ENCODE measurements at regions not wholly inside any gene's neighbourhood (a gene's known extent, or its start where the extent isn't known, plus 50 kb on each side); places are given as distances from the start of the nearest gene placed in this dataset.

GRCh38 chr7:119756687-119757086 lies 516.3 kb upstream of the KCND2 start:
- Histone ChIP-seq H3K4me1 (no peaks in the 10 kb centered on the region), H3K4me3 (no peak overlapping the region), H3K9me3 (no peaks in the 10 kb centered on the region), H3K27ac (no peak overlapping the region), H3K27me3 (no peaks in the 10 kb centered on the region), H3K36me3 (no peaks in the 10 kb centered on the region)
- DNase-seq = no peak
- intact Hi-C loops (cut with DNase I; ENCODE audit: low total_unique reads) = no loop called here
- TF ChIP-seq, protein P1, sequence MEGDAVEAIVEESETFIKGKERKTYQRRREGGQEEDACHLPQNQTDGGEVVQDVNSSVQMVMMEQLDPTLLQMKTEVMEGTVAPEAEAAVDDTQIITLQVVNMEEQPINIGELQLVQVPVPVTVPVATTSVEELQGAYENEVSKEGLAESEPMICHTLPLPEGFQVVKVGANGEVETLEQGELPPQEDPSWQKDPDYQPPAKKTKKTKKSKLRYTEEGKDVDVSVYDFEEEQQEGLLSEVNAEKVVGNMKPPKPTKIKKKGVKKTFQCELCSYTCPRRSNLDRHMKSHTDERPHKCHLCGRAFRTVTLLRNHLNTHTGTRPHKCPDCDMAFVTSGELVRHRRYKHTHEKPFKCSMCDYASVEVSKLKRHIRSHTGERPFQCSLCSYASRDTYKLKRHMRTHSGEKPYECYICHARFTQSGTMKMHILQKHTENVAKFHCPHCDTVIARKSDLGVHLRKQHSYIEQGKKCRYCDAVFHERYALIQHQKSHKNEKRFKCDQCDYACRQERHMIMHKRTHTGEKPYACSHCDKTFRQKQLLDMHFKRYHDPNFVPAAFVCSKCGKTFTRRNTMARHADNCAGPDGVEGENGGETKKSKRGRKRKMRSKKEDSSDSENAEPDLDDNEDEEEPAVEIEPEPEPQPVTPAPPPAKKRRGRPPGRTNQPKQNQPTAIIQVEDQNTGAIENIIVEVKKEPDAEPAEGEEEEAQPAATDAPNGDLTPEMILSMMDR (IDR thresholded peaks at IDR 0.05) = no peak
- no peak for TF ChIP-seq POLR2A (IDR thresholded peaks at IDR 0.05)

GRCh38 chr7:119758254-119758653 lies 514.7 kb upstream of the KCND2 start:
- intact Hi-C loops (cut with DNase I; ENCODE audit: low total_unique reads) = no loop called here
- Histone ChIP-seq H3K9me3 (no peaks in the 10 kb centered on the region), H3K36me3 (no peaks in the 10 kb centered on the region), H3K4me1 (no peaks in the 10 kb centered on the region), H3K27ac (no peak overlapping the region), H3K27me3 (no peaks in the 10 kb centered on the region), H3K4me3 (no peak overlapping the region)
- no peak for DNase-seq
- TF ChIP-seq, protein P1 (IDR thresholded peaks at IDR 0.05) = no peak
- TF ChIP-seq POLR2A (IDR thresholded peaks at IDR 0.05) = no peak

DNA sequence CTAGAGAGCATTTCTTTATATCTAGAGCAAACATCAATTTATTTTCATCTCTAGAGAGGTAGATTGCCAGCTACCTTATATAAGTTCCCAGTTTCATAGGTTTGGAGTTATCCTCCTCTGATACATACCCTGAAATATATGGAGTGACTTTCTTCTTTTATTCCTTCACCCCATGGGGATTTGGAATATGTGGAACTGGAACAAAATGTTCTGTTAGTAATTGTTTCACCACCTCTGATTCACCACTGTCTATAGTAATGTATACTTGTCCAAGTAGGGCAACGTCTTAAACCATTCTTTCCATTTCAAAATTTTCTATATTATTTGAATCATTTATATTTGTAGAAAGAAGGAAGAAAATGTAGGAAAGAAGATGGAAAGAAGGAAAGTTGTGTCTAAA lies 511.2 kb upstream of the KCND2 start:
- Histone ChIP-seq H3K27me3 (no peaks in the 10 kb centered on the region), H3K4me1 (no peaks in the 10 kb centered on the region), H3K36me3 (no peaks in the 10 kb centered on the region), H3K9me3 (no peaks in the 10 kb centered on the region), H3K4me3 (no peak overlapping the region), H3K27ac (no peak overlapping the region)
- TF ChIP-seq, protein P1 (IDR thresholded peaks at IDR 0.05) = no peak
- no peak for TF ChIP-seq POLR2A (IDR thresholded peaks at IDR 0.05)
- intact Hi-C loops (cut with DNase I; ENCODE audit: low total_unique reads) = no loop called here
- no peak for DNase-seq

DNA sequence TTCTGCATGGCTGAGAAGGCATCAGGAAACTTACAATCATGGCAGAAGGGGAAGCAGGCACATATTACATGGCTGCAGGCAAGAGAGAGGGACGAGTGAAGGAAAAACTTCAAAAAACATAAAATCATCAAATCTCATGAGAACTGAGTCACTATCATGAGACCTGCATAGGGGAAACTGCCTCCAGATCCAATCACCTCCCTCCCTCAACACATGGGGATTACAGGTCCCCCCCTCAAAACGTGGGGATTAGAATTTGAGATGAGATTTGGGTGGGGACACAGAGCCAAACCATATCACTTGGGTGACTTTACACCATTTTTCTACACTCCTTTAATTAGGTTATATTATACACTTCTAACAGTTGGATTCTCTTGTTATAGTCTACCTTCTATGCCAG lies 490.7 kb upstream of the KCND2 start:
- Histone ChIP-seq H3K27ac (no peak overlapping the region), H3K4me1 (no peaks in the 10 kb centered on the region), H3K4me3 (no peak overlapping the region), H3K36me3 (no peaks in the 10 kb centered on the region), H3K27me3 (no peaks in the 10 kb centered on the region), H3K9me3 (no peaks in the 10 kb centered on the region)
- intact Hi-C loops (cut with DNase I; ENCODE audit: low total_unique reads) = no loop called here
- no peak for DNase-seq
- TF ChIP-seq POLR2A (IDR thresholded peaks at IDR 0.05) = no peak
- TF ChIP-seq, protein P1 (IDR thresholded peaks at IDR 0.05) = no peak

- no peaks in the 10 kb centered on the region for H3K9me3 ChIP-seq
- H3K27ac ChIP-seq = no peak overlapping the region
- H3K27me3 ChIP-seq = no peaks in the 10 kb centered on the region
- TF ChIP-seq POLR2A (IDR thresholded peaks at IDR 0.05) = no peak
- TF ChIP-seq, protein P1 (IDR thresholded peaks at IDR 0.05) = no peak
- no peak for DNase-seq
- H3K36me3 ChIP-seq = no peaks in the 10 kb centered on the region
- no peaks in the 10 kb centered on the region for H3K4me1 ChIP-seq
- H3K4me3 ChIP-seq = no peak overlapping the region
- intact Hi-C loops (cut with DNase I; ENCODE audit: low total_unique reads) = no loop called here
Observed at GRCh38 chr7:119783799-119784198, 489.2 kb upstream of the KCND2 start.
